Activated T-cell treated with anti-CD3 and anti-CD28 coated beads for 1 hour (primary cell): ENCODE measurements at regions not wholly inside any gene's neighbourhood (a gene's known extent, or its start where the extent isn't known, plus 50 kb on each side); places are given as distances from the start of the nearest gene placed in this dataset.

Experiments used
- DNase-seq: peaks from one replicate; pipeline ENCODE4 v3.0.0-alpha.2; 2020; ENCODE audit warnings: low read depth

- no peak for DNase-seq
Measured at GRCh38 chr7:142409471-142409870, 151.6 kb upstream of the PRSS58 start.

GRCh38 chr7:142408794-142409193, 150.9 kb upstream of the PRSS58 start:
- DNase-seq = no peak

- DNase-seq = no peak
Measured at GRCh38 chr7:142407939-142408570, 150.2 kb upstream of the PRSS58 start.

GRCh38 chr7:142405122-142405765, 147.4 kb upstream of the PRSS58 start:
- no peak for DNase-seq

- no peak for DNase-seq
Measured at GRCh38 chr7:142401951-142402350, 144.1 kb upstream of the PRSS58 start.

GRCh38 chr7:142400042-142400533, 142.2 kb upstream of the PRSS58 start:
- DNase-seq = no peak

- DNase-seq = peak; percentile 29
Measured at GRCh38 chr7:142391191-142391992, 133.5 kb upstream of the PRSS58 start.

- DNase-seq = no peak
Measured at GRCh38 chr7:142389544-142389943, 131.7 kb upstream of the PRSS58 start.

- peak; percentile 20 for DNase-seq
Measured at GRCh38 chr7:142385491-142386340, 127.9 kb upstream of the PRSS58 start.

- DNase-seq = peak; percentile 6
Measured at GRCh38 chr7:142384493-142384922, 126.7 kb upstream of the PRSS58 start.

- DNase-seq = no peak
Measured at GRCh38 chr7:142383841-142384492, 126.1 kb upstream of the PRSS58 start.

- no peak for DNase-seq
Measured at GRCh38 chr7:142381727-142382390, 124.0 kb upstream of the PRSS58 start.

GRCh38 chr7:142380069-142380468, 122.2 kb upstream of the PRSS58 start:
- DNase-seq = no peak

GRCh38 chr7:142379201-142379885, 121.5 kb upstream of the PRSS58 start:
- DNase-seq = no peak

- DNase-seq = no peak
Measured at GRCh38 chr7:142377567-142377966, 119.7 kb upstream of the PRSS58 start.

GRCh38 chr7:142376356-142376997, 118.6 kb upstream of the PRSS58 start:
- DNase-seq = no peak

- DNase-seq = no peak
Measured at GRCh38 chr7:142375710-142376313, 118.0 kb upstream of the PRSS58 start.

- no peak for DNase-seq
Measured at GRCh38 chr7:142372727-142373126, 114.9 kb upstream of the PRSS58 start.
